Upper lobe of right lung (tissue), 1 donor: ENCODE measurements at regions not wholly inside any gene's neighbourhood (a gene's known extent, or its start where the extent isn't known, plus 50 kb on each side); places are given as distances from the start of the nearest gene placed in this dataset.

Experiments
- ATAC-seq: fragments of 200-7000 bp; cut with Tn5 transposase; one replicate; pipeline ENCODE4 v1.9.1; 2020; ENCODE audit warnings: mild to moderate bottlenecking, moderate library complexity
- DNase-seq: peaks from one replicate; pipeline ENCODE4 v3.0.0-alpha.2; 2020
- H3K27ac ChIP-seq: fragments of 200-600 bp; one replicate; pipeline ENCODE4 v1.8.0; 2022
- H3K27me3 ChIP-seq: fragments of 200-600 bp; one replicate; pipeline ENCODE4 v1.8.0; 2022; ENCODE audit warnings: mild to moderate bottlenecking
- H3K36me3 ChIP-seq: fragments of 200-600 bp; one replicate; pipeline ENCODE4 v1.8.0; 2022
- H3K4me1 ChIP-seq: fragments of 200-600 bp; one replicate; pipeline ENCODE4 v1.8.0; 2022
- H3K4me3 ChIP-seq: fragments of 200-600 bp; one replicate; pipeline ENCODE4 v1.8.0; 2022; ENCODE audit warnings: mild to moderate bottlenecking
- H3K9me3 ChIP-seq: fragments of 200-600 bp; one replicate; pipeline ENCODE4 v1.8.0; 2022
- CTCF ChIP-seq: fragments of 200-600 bp; IDR thresholded peaks from one replicate; pipeline ENCODE4 v1.8.0; 2022; ENCODE audit warnings: antibody characterized with exemption
- intact Hi-C: fragments of 100-400 bp; cut with DNase I; formaldehyde crosslinking; loops from one replicate; pipeline ENCODE4 v1.11.0; 2022
- donor health status: DM: no; HTN: yes; CAD: no; lungs with severe emphysema.

- no peak for DNase-seq
- TF ChIP-seq CTCF = no peak
- H3K27ac ChIP-seq = no peak overlapping the region
- no peaks in the 10 kb centered on the region for H3K9me3 ChIP-seq
- H3K36me3 ChIP-seq = no peaks in the 10 kb centered on the region
- no peaks in the 10 kb centered on the region for H3K27me3 ChIP-seq
- peaks cover 27% of the 10 kb centered on the region for H3K4me1 ChIP-seq
- intact Hi-C loops = no loop called here
- ATAC-seq = no peak
- H3K4me3 ChIP-seq = no peak overlapping the region
Measured at GRCh38 chr20:17871181-17871580, 97.4 kb downstream of the SNX5 start.

- intact Hi-C loops = no loop called here
- no peaks in the 10 kb centered on the region for H3K36me3 ChIP-seq
- H3K4me1 ChIP-seq = peaks cover 17% of the 10 kb centered on the region
Measured at GRCh38 chr20:17870086-17870740, 98.4 kb downstream of the SNX5 start.

GRCh38 chr20:17869295-17869994 is 99.1 kb downstream of the SNX5 start:
- DNase-seq = no peak
- ATAC-seq = no peak
- no peaks in the 10 kb centered on the region for H3K36me3 ChIP-seq
- no peak overlapping the region for H3K4me3 ChIP-seq
- peaks cover 9% of the 10 kb centered on the region for H3K4me1 ChIP-seq
- TF ChIP-seq CTCF = no peak
- H3K27me3 ChIP-seq = no peaks in the 10 kb centered on the region
- H3K9me3 ChIP-seq = no peaks in the 10 kb centered on the region
- intact Hi-C loops = no loop called here
- H3K27ac ChIP-seq = no peak overlapping the region

More at GRCh38 chr20:17870086-17870740, 98.4 kb downstream of the SNX5 start:
- Histone ChIP-seq H3K4me3 (no peak overlapping the region), H3K9me3 (no peaks in the 10 kb centered on the region), H3K27me3 (no peaks in the 10 kb centered on the region), H3K27ac (peak overlapping the region; percentile 17)
- ATAC-seq = no peak
- DNase-seq = peak; percentile 72
- no peak for TF ChIP-seq CTCF

- intact Hi-C loops = no loop called here
- Histone ChIP-seq H3K4me1 (peaks cover 3% of the 10 kb centered on the region), H3K27ac (no peak overlapping the region), H3K4me3 (no peak overlapping the region), H3K27me3 (no peaks in the 10 kb centered on the region), H3K9me3 (no peaks in the 10 kb centered on the region), H3K36me3 (no peaks in the 10 kb centered on the region)
- ATAC-seq (no peak), DNase-seq (no peak)
- TF ChIP-seq CTCF = no peak
Measured at GRCh38 chr20:17868700-17869231, 99.8 kb downstream of the SNX5 start.

GRCh38 chr20:17868151-17868550 is 100.4 kb downstream of the SNX5 start:
- intact Hi-C loops = no loop called here
- H3K9me3 ChIP-seq = no peaks in the 10 kb centered on the region
- DNase-seq = no peak
- TF ChIP-seq CTCF = no peak
- ATAC-seq = no peak
- H3K27me3 ChIP-seq = no peaks in the 10 kb centered on the region
- H3K36me3 ChIP-seq = no peaks in the 10 kb centered on the region
- H3K27ac ChIP-seq = no peak overlapping the region
- H3K4me1 ChIP-seq = no peaks in the 10 kb centered on the region
- H3K4me3 ChIP-seq = no peak overlapping the region
